Activated CD4-positive, alpha-beta T cell treated with anti-CD3 and anti-CD28 coated beads for 4 hours (primary cell): ENCODE measurements at regions not wholly inside any gene's neighbourhood (a gene's known extent, or its start where the extent isn't known, plus 50 kb on each side); places are given as distances from the start of the nearest gene placed in this dataset.
"Not testable (repeated sequence)": the region's sequence is repeated elsewhere in the genome, so short reads cannot be mapped to it uniquely, and the experiment has no call there.

Experiments
- DNase-seq, 2 donors: peaks; one replicate each; pipeline ENCODE4 v3.0.0-alpha.2; 2020

DNA sequence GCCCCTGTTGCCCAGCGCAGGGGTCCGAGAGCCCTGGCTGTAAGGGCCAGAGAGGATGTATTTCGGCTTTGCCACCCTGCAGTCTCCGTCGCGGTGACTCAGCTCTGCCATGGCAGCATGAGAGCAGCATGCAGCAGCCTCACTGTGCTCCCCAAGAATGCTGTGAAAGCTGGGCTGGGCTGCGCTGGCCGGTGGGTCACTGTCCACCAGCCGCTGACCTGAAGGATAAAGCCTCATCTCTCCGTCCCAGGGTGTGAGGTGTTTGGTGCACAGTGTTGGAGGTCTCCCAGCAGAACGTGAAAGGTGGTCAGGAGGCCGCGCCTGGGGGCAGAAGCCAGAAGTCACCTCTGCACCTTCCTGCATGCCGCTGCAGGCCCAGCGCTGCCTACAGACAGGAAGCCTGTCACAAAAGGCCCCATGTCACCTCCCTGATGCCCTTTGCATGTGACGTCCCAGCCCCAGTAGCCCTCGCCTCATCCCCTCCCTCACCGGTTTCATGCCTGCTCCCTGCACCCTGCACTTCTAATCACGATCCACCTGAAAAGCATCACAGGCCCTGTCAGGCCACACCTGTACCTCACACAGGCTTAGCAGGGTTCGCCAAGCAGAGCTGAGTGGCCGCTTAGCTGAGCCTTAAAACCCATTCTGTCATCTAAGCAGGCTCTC lies 342.1 kb downstream of the EIPR1 start:
- DNase-seq = no peak

DNA sequence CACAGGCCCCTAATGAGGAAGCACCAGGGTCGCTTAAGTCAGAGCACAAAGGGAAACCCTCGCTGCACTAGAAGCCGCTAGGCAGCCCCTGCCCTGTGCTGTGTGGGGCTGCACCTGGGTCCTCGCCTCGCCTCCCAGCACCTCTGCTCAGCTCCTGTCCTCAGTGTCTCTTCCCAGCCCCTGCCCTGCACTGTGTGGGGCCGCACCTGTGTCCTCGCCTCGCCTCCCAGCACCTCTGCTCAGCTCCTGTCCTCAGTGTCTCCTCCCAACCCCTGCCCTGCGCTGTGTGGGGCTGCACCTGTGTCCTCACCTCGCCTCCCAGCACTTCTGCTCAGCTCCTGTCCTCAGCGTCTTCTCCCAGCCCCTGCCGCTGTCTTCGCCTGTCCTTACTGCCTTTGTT lies 342.8 kb downstream of the EIPR1 start:
- no peak for DNase-seq

DNA sequence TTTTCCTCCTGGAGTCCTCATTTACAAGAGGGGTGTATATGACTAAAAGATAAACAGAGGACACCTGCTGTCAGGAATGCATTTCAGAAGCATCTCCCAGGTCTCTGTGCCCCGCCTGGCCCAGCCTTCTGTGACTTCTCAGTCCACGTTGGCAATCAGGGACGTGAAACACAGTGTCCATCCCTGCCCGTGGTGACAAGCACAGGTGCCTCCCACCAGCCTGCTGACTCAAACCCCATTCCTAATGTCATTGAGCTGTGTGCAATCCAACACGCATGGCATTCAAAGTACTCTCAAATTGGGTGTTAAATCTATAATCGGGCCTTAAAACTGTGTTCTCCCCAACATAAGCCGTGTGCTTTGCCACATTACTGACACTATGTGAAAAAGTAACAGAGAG lies 343.2 kb downstream of the EIPR1 start:
- no peak for DNase-seq

DNA sequence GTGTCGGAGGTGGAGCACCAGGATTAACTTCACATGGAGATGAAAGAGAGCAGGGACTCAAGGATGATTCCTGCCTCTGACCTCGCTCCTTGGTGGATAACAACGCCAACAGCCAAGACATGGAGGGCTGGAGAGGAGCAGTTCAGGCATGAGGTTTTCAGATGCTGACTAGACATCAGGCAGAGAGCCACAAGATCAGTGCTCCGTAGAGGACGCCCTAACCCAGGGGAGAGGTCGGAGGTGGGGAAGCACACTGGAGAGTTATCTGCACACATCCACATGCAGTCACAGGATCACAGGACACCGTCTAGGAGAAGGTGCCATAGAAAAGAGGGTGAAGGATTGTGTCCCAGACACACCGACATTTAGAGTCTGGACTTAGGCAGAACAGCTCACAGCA lies 344.3 kb downstream of the EIPR1 start:
- DNase-seq = no peak

DNA sequence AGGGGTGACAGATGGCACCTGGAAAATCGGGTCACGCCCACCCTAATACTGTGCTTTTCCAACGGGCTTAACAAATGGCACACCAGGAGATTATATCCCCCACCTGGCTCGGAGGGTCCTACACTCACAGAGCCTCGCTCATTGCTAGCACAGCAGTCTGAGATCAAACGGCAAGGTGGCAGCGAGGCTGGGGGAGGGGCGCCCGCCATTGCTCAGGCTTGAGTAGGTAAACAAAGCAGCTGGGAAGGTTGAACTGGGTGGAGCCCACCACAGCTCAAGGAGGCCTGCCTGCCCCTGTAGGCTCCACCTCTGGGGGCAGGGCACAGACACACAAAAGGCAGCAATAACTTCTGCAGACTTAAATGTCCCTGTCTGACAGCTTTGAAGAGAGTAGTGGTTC lies 346.8 kb downstream of the EIPR1 start:
- DNase-seq = not testable (repeated sequence)

DNA sequence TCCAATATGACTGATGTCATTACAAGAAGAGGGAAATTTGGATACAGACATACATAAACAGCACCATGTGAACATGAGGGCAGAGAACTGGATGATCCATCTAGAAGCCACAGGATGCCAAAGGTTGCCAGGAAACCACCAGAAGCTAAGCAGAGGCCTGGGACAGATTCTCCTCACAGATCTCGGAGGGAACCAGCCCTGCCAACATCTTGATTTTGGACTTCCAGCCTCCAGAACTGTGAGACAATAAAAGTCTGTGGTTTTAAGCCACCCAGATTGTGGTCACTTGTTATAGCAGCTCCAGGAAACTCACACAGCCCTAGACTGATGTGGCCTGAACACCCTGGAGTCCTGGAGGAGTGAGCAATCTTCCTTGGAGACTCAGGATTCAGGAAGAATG lies 351.6 kb downstream of the EIPR1 start:
- no peak for DNase-seq

DNA sequence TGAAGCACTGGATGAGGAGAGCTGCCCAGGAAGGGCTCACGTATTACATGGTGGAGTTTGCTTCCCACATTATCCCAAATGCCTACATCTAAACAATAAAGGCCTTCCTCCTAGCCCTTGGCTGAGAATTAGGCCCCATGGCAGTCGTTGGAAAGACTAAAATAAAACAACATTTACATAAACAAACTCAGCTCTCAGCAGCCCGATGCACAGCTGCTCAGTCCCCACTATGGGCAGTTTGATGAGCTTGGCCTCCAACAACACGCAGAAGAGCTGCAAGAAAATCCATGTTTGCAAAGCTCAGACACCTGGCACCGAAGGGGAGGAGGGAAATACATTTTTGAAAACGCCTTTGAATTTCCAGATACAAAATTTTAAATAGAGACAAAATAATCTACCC lies 352.4 kb downstream of the EIPR1 start:
- no peak for DNase-seq

DNA sequence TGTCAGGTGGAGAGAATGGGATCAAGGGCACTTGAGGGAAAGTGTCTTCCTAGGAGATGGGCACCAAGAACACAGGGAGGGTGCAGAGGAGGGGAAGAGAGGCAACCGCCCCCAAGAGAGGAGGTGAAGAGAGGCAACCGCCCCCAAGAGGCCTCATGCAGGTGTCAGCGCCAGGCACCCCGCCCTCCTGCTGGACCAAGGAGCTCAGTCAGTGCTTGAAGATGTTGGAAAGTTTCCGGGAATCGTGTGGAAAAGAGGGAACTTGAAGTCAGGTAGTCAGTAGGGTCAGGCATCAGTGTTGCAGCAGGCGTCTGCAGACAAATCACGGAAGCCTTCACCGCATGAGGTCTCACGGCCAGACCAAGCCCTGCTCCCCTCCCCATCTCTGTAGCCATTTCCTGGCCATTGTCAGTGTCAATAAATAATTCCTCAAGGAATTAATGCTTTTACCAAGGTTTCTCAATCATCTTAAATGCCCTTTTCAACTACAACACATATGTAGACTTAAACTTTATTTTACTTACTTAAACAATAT lies 353.1 kb downstream of the EIPR1 start:
- DNase-seq = no peak

DNA sequence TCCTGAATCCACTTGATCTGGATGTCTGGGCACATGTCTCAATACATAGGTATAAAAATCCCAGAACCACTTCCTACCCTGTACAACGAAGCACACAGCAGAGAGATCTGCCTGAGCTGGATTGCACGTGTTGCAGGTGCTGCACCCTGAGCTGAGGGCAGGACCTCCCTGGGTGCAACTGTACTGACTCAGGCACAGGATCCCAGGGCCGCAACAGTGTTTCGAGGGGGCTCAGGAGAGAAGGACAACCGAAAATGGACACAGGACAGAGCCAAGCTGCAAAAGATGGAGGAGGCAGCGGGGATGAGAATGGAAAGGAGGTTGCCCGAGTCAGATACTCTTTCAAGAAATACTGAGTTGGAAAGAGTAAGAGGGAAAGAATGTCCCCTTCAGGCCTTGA lies 354.1 kb downstream of the EIPR1 start:
- DNase-seq = no peak

DNA sequence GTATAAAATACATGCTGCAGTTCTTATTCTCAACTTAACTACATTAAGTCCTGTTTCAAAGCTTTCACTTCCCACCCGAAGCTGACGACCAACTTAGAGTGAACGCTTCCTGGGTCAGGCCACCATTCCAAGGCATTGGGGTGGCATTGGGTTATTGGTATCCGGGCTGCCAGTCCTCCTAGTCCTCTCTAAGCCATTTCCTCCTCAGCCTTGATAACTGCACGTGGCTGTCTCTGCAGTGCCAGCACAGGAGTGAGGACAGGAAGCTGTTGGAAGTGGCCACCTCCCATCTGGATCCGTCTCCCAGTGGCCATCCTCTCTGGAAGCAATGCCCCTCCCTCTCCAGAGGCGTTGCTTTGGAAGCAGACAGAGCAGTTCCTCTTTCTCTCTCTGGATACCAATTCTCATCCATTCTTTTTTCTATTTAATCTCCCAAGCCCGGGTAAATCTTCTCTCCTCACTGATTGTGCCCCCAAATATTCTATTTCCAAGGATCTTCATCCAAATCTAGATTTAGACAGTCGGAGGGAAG lies 354.7 kb downstream of the EIPR1 start:
- no peak for DNase-seq

DNA sequence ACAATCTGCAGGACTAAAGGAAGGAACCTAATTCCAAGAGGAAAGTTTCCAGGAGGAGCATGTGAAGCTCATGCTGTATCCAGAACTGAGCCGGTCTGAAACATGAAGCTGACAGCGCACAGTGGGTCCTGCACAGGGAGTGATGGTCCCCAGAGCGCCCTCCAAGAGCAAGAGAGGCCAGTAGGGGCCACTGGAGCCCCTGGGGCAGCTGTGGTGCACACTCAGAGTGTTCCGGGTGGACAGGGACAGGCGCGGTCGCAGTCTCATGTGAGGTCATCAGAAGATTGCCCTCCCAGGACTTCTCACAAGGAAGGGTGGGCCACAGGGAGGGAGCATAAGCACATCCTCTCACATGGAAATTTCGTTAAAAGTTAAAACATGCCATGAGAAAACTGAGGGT lies 355.9 kb downstream of the EIPR1 start:
- DNase-seq = no peak

DNA sequence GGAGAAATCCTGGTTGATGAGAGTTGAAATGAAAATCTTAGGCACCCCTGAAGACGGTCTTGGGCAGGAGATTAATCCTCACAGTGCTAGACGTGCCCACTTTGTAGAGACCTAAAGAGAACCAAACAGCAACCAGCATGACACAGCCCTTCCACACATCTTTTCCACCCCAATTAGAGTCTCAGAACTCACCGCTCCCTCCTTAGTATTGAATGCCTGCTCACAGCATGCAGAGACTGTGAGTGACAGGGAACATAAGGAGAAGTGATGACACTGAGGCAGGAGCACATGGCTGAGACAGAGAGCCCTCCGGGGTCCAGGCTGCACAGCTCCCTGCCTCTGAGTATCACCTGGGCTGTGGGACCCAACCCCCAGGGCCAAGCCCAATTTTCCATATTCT lies 367.6 kb downstream of the EIPR1 start:
- DNase-seq = no peak

DNA sequence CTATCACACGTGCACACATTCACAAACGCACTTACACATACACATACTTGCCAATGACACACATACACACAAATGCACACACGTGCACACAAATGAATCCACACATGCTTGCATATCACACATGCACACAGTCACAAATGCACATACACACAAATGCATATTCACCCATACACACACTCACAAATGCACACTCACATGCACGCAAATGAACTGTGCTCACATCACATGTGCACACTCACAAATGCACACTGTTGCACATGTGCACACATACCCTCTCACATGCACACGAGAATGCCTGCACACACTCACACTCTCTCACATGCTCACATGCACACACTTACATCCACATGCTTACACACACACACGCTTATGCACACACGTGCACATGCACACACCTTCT lies 368.1 kb downstream of the EIPR1 start:
- no peak for DNase-seq

DNA sequence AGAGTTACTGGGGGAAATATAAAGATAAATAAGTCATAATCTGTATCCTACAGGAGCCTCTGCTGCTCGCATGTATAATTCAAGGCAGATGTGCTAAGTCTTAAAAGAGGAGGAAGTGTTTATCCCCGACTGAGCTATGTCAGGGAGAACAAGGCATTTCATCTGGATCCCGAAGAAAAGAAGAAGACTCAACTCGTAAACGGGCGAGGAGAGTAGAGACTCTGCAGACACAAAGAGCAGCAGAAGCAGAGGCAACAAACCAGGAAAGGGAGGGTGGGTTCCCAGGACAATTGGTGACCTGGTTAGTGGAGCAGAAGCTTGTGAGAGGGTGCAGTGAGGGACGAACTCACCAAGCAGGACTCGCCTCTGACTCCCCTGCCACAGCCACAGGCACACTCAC lies 368.6 kb downstream of the EIPR1 start:
- DNase-seq = no peak

DNA sequence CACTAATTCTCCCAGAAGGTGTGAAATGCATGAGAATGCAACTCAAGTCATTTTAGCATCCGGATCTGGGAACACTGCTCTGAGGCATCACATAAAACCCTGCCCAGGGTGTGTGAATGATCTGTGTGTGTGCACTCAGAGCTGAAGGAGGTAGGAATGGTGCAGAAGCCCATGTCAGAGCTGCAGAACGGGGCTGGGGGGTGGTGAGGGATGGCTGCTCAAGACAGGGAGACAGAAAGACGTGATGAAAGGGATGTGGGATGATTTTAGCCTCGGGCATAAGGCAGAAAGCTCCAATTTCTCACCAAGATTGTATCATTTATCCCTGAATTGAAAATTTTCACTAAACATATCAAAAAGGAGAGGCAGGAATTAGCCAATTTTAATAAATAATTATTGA lies 369.1 kb downstream of the EIPR1 start:
- DNase-seq = no peak

DNA sequence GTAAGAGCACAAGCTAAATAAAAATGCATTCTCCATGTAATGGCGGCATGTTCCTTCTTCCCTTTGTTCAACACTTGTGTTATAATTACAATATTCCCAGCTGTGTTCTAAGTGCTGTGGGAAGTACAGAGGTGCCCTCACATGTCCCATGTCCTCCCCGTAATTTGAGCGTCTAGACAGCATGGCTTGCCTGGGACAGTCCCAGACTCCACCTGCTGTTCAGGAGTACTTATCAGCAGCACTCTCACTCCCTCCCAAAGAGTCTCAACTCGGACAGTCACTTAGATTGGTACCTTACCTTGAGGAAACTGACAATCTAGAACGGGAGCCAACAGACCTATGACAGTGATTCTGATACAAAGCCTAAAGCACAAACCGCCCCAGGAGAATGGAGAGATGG lies 370.5 kb downstream of the EIPR1 start:
- no peak for DNase-seq

DNA sequence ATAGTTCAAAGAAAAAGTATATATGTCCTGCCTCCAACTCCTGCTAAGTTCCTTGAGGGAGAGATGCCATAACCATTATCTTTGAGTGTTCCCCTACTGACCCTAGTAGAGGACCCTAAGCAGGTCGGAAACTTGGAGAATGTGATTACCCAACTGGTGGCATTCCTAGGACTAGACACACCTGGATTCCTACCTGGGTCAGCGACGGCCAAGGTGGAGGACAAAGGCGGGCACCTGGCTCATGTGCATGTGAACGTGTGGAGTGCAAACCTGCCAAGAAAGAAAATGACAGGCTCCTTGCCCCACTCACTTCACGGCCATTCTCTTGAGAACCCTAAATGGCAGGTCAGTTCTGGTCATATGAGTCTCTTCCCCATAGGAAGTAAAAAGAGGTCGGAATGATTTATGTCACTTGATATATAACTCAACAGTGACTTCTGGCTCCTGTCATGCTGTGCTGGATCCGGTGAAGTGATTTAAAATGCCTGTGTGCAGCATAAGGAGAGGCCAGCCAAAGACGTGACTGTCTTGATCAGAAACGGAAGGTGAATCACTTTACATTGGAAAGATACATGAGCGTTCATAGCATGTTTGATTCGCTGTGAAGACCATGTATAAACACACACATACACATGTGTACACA lies 371.6 kb downstream of the EIPR1 start:
- DNase-seq = no peak

DNA sequence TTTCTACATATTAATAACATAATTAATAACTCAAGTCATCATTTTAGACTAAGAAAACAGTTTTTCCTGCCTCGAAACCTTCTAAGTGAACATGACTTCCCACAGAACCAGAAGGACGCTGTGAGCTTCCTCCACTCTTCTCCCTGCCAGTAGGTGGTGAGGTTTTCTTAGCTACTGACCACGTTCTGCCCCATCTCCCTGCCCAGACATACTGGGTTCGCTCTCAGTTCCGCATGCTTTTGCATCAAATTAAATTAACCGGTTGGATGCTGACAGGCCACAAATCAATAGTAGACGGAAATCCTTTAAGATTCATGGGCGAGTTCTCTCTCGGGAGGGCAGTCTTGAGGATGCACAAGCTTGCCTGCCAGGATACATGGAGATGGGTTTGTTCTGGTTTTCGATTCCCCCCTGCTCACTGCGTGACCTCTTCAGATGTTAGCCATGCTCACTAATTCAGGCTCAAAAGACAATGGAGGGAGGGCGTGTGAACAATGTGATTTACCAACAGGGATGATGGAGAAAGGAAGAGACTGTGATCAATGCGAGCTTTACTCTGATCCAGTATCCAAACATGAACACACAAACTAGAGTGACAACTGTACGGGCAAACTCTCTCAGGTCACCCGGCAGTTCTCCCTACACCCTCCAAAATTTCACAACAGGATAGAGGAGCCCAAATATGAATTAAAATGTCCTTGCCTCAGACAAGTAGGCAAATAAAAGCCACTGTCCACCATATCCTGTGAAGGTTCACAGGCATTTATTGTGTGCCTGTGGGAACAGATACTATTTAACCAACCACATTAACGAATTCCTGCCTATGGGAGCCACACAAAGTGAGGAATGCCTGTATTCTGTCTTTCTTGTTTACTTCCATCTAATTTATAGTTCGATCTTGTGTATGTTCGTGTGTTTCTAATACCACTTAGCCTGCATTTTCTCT lies 375.7 kb downstream of the EIPR1 start:
- no peak for DNase-seq

DNA sequence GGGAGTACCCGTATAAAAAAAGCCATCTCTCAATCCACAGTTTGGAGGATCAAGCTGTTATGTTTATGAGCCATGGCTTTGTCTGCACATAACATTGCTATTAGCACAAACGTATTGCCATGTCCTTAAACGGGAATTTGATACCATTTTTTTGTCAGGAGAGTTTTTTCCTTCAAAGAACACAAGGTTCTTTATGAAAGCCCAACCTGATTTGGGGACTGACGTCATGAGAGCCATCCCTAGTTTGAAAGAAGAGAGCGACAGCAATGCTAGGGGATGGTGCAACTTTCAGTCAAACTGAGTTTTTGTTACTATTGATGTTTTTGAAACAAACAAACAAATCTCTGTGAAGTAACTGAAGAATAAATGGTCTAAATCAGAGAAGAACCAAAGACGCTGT lies 376.6 kb downstream of the EIPR1 start:
- DNase-seq = no peak

DNA sequence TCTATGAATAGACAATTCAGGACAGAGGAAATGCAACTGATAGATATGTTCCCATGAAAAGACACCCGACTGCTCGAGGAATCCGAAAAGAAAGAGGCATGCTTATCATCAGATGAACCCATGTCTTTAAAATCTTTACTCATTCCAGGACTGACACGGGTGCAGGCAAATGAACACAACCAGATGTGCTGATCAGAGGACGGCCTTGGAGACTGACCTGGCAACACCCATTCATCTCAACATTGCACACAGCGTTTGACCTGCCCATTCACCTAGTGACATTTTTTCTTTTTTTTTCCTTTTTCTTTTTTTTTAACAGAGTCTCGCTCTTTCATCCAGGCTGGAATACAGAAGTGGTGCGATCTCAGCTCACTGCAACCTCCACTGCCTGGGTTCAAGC lies 377.5 kb downstream of the EIPR1 start:
- no peak for DNase-seq

DNA sequence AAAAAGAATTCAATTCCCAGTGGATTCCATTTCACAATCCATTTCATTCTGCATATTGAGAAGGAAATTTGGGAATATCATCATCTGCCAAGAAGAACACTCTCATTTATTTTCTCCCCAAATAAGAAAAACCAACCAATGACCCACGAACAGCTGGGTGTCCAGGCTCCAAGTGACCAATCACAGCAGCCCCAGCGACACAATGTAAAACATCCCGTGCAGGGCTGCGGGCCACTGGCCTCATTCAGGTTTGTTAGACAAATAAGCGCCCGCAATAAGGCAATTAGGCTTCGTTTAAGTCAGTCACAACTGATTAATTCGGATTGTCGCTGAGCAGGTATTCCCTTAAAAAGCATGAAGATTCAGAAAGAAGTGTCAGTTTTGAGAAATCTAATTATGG lies 378.6 kb downstream of the EIPR1 start:
- DNase-seq = no peak

DNA sequence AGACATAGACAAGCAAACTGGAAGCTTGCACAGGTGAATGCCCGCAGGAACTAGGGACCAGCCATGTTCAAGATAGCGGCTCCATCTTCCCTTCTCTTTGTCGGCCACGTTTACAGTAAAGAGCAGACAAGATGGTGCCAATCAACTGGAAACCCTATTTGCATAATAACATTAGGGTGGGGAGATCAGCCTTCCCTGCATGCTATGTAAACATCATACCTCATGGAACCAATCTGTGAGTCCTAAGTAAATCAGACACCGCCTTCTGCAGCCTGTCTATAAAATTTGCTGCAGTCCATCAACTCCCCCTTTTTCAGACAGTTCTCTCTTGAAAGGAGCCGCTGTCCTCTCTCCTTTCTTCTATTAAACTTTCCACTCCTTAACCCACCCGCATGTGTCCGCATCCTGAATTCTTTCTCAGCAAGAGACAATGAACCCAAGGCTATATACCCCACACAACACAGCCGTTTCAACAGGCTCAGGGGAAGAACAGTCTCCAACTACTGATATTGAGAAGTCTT lies 384.4 kb downstream of the EIPR1 start:
- no peak for DNase-seq

DNA sequence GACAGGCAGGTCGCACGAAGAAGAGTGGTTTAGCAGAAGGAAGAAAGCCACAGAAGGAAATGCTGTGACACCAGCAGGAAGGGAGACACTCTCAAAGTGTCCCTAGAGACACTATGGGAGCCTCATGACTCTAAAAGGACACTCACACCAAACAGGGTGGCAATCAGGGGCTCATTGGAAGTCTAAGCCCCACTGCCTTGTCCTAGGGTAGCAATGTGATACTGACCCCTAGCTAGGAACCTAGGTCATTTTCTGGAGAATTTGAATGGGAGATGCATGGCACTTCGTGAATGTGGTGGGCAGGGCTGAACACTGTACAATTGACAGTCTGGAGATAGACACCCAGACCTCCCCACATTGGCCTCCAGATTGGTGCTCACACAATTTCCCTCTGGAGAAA lies 385.0 kb downstream of the EIPR1 start:
- DNase-seq = no peak
